Fibroblast of skin of scalp (primary cell): ENCODE measurements at regions not wholly inside any gene's neighbourhood (a gene's known extent, or its start where the extent isn't known, plus 50 kb on each side); places are given as distances from the start of the nearest gene placed in this dataset.
"Not testable (repeated sequence)": the region's sequence is repeated elsewhere in the genome, so short reads cannot be mapped to it uniquely, and the experiment has no call there.

ENCODE experiments used
- DNase-seq: peaks from one replicate; pipeline ENCODE4 v3.0.0-alpha.2; 2013

DNA sequence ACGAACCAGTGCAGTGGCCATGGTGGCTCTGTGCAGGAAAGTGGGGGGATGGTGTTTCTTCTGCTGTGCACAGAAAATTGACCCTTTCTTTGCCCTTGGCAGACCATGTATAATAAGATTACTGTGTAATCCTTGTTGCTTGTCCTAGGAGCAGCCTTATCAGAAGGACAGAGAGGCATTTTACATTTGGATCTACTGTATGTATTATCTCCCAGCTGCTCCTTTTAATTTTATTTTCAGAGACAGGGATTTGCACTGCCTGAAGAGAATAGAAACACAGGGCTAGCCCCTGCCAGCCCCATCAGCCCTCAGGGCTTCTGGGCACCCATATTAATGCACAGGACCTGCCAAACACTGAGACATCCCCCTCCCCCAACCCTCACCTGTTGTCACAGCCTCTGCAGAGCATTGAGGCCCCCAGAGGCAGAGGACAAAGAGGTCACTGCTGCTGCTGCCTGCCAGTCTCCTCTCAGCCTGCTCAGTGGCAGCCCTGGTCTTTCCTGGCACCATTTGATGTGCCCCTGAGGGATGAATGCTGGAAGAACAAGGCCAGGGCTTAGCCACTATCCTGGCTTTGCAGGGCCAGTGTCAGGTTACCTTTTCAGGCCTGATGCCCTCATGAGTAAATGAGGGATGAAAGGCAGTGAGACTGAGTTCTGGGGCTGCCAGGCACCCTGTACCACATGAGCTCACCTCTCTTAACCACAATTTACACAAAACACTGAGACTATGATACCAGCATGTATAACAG, 533.4 kb downstream of the NTRK3 start:
- no peak for DNase-seq

DNA sequence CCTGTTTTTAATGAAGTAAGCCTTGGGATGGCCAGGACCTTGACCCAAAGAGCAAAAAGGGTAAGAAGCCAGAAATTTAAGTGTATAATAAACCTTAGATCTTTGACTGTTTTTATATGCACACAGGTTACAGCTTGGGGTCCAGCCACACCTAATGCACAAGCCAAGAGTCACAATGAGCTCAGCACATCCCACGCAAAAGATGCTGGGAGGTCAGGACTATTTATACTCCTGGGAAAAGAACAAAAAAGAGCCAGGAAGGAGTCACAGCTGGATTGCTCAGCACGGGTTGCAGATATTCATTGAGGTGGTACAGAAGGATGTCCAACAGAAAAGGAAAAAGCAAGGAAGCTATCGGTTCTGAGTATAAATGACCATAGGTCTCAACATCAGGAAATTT, 536.3 kb downstream of the NTRK3 start:
- no peak for DNase-seq

DNA sequence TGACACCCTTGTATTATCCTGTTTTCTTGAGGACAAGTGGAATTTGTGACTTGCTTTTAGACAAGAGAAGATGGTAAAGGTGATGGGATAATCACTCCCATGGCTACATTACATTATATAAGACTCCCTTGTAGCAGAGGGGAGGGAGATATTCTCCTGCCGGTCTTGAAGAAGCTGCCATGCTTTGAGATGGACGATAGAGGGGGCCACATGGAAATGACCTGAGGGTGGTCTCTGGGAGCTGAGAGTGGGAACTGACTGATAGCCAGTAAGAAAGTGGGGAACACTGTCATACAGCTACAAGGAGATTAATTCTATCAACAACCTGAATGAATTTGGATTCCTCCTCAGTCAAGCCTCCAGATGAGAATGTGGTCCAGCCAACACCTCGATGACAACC, 540.1 kb downstream of the NTRK3 start:
- no peak for DNase-seq

DNA sequence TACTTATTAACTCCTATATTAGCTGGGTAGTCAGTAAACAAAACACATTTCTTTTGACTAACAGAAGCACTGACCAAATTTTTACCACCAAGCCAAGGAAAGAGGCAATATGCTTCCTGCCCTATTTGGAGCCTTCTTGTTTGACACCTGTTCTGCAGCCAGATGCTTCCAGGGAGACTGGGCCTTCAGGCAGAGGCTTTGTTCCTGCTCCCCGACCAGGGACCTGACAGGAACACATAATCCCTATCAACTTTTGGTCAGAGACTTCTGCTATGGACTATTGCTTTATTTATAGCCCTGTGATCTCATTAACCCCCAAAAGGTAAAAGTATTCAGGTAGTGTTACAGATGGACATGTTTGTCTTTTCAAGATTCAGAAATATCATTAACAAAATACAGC, 541.3 kb downstream of the NTRK3 start:
- DNase-seq = no peak

- no peak for DNase-seq
Measured at GRCh38 chr15:87713475-87713879, 543.1 kb downstream of the NTRK3 start.

DNA sequence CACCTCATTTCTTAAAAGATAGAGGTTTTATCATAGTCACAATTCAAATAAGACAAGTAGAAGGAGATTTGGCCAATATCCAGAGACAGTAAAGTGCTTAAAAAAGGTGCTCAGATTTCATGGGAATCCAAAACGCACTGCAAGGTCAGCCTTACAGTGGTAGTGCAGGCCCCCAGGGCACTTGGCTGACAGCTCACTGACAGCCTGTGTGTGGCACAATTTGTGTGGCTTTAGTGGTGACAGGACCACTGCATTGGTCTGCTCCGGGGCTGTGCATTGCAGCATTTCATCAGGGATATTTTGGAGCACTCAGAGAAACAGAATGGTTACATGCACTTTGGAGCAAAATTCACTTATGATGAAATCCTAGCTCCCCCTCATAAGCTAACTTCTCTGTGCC, 544.3 kb downstream of the NTRK3 start:
- no peak for DNase-seq

DNA sequence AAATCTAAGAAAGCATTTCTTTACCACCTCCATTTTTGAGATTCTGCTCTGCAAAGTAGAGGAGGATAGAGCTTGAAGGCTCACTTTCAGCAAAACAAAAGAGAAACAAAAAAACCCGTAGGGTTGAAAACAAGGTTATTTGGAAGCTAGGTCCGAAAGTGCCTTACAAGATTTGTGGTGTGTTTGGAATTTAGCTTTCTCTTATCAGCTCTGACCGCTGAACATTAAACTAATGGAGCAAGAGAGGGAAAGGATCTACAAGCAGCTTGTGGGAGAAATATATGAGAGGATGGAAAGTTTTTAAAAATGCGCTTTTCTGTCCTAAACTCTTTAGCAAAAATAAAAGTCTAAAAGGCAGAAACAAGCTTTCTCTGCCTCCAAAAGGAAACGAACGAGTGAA, 545.5 kb downstream of the NTRK3 start:
- no peak for DNase-seq

- no peak for DNase-seq
Measured at GRCh38 chr15:87710406-87710805, 546.1 kb downstream of the NTRK3 start.

DNA sequence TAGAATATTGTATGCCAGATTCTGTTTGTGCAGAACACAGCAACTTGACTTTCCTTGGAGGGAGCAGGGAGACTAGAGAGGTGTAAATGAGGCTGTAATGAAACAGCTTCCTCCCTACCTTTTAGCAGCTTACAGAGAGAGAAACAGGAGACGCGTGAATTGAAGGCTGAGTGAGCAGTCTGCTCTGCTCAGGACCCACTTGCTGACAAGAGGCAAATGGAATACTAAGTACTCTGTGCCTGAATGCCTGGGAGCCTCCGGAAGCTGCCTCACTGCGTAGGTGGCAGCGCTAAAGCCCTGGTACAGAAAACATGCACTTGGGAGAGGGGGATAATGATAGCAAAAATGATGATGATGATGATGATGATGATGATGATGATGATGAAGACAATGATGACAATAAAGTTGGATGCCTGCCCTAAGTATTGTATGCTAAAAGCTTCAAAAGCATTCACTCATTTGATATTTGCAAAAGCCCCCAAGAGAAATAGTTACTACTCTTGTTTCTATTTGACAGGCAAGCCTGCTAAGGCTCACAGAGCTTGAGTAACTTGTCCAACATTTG, 548.9 kb downstream of the NTRK3 start:
- DNase-seq = no peak

DNA sequence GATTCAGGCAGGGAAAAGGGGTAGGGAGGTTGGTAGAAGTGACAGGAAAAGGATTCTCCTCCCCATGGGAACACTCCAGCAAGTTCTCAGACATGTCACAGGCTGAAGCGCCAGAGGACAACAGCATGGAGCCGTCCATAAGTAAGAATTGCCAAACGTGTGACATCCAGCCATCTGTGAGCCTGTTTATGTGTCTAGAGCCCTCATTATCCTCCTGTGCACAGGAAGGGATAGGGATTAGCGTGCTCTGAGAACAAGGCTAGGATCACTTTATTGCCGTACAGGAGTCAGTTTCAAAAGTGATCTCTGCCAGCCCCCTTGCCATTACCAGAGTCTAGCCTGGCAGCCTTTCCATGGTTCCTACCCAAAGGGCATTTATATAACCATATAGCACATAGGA, 549.5 kb downstream of the NTRK3 start:
- no peak for DNase-seq

- no peak for DNase-seq
Measured at GRCh38 chr15:87706001-87706400, 550.5 kb downstream of the NTRK3 start.

- no peak for DNase-seq
Measured at GRCh38 chr15:87704276-87704675, 552.3 kb downstream of the NTRK3 start.

DNA sequence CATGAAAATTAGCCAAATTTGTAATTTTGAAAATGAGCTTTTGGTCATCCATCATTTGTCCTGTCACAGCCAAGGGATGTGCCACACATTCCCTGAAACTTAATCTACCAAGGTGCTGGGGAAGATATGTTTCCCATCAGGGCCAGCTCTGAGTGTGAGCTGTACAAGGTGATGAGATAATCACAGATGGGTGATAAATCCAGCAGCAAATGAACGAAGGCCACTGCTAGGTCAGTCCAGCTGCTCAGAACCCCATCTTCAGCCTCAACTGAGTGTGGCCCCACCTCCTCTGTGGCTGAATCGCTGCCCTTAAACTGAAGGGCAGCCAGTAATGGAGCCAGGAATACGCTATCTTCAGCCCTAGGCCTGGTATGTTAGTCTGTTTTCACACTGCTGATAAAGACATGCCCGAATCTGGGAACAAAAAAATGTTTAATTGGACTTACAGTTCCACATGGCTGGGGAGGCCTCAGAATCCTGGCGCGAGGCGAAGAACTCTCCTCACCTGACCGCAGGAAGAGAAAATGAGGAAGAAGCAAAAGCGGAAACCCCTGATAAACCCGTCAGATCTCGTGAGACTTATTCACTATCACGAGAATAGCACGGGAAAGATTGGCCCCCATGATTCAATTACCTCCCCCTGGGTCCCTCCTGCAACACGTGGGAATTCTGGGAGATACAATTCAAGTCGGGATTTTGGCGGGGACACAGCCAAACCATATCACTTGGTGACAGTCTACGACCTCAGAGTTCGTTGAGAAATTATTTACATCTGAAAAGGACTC, 553.0 kb downstream of the NTRK3 start:
- no peak for DNase-seq

DNA sequence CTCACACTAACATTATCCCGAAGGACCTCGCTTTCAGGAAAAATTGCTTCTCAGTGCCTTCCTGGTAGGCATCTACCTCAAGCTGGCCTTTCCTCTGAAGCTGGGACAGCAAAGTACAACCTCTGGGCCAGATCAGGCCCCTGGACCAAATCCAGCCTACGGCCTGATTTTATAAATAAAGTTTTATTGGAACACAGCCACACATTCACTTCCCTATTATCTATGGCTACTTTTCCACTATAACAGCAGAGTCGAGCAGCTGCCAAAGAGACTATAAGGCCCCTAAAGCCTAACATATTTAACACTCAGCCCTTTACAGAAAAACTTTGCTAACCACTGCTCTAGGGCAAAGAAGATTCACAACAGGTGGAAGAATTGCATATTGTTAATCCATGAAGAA, 554.3 kb downstream of the NTRK3 start:
- no peak for DNase-seq

GRCh38 chr15:87698467-87698866, 558.1 kb downstream of the NTRK3 start:
- not testable (repeated sequence) for DNase-seq

- DNase-seq = no peak
Measured at GRCh38 chr15:87689716-87690115, 566.8 kb downstream of the NTRK3 start.

- DNase-seq = no peak
Measured at GRCh38 chr15:87687523-87687870, 569.0 kb downstream of the NTRK3 start.

DNA sequence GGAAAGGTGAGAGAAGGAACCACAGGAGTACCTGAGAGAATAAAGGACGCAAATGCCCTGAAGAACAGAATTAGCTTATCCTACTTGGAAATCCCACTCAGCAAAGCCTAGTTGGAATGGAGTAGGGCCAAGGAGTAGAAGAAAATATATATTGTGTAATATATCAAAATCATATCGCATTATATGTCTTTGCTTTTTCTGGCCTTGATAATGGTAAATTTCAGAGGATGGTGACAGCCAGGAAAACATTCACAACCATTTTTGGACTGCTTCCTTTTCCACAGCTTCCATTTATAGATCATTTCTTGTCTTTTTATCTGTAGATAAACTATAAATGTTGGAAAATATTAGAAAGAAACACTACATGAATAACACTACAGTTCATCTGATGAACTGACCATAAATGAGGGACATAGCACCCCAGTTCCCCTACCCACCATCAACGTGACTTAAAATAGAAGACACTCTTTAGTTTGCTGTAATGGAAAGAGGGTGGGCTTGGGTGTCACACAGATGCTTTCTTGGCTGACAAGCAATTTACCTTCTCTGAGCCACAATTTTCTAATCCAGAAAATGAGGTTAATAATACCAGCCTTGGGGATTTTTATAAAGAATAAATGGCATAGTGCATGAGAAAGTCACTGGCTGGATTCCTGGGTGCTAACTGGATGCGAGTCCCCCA, 569.6 kb downstream of the NTRK3 start:
- no peak for DNase-seq

DNA sequence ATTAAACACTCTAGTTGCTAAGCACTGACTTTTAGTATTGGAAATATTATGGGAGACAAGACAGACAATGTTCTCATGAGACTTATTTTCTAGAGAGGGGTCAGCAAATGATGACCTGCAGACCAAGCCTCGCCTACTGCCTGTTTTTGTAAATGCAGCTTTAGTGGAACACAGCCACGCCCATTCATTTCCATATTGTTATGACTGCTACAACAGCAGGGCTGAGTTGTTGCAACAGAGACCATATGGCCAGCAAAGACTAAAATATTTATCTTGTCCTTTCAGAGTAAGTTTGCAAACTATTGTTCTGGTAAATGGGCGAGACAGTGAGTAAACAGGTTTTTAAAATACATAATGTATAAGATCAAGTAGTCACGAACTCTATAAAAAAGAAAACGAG, 570.2 kb downstream of the NTRK3 start:
- DNase-seq = no peak

- DNase-seq = no peak
Measured at GRCh38 chr15:87682527-87682926, 574.0 kb downstream of the NTRK3 start.

- no peak for DNase-seq
Measured at GRCh38 chr15:87681104-87681503, 575.4 kb downstream of the NTRK3 start.

DNA sequence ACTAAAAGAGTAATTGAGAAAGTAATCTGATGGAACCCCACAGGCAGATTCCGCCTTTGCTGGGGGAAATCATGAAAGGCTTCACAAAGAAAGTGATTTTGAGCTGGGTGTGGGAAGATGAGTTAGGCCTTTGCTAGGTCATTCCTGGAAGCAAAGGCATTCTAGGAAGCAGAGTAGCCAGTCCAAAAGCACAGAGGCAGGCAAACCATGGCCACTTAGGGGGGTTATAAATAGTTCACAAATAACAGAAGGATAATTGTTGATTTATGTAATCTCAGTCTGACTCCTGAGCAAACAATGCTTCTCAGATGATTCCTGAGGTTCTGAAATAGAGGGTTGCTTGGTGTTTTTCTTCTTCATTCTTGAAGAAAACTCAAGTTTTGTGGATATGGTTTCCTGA, 576.3 kb downstream of the NTRK3 start:
- no peak for DNase-seq

DNA sequence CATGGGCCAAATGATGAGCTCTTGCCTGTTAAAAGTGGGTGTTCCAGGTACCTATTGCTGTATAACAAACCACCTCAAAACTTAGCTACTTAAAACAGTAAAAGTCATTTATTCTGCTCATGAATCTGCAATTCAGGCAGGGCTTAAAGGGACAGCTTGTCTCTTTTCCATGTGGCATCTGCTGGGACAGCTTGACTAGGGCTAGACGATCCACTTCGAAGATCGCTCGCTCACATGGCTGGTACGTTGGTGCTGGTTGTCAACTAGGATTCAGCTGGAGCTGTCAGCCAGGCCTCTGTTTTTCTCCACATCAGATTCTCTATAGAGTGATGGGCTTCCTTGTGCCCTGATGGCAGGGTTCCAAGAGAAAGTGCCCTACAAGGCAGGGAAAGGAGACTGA, 581.3 kb downstream of the NTRK3 start:
- DNase-seq = no peak
